ENCODE measurements at regions not wholly inside any gene's neighbourhood (a gene's known extent, or its start where the extent isn't known, plus 50 kb on each side); places are given as distances from the start of the nearest gene placed in this dataset.

GRCh38 chr20:52652271-52652670 is 319.9 kb upstream of the TSHZ2 start:
- ChIA-PET POLR2A (no interaction called here), CTCF (no interaction called here)
- no peak overlapping the region for H3K4me3 ChIP-seq (ENCODE audit: low read depth, low read length)
- no peak for TF ChIP-seq CTCF (IDR thresholded peaks at IDR 0.05; ENCODE audit: insufficient read depth, low read length, missing control alignments)
- no peak for DNase-seq (ENCODE audit: low read depth, low spot score)

GRCh38 chr20:52649727-52650126 is 322.4 kb upstream of the TSHZ2 start:
- DNase-seq (ENCODE audit: low read depth, low spot score), result no peak
- CTCF ChIA-PET, result no interaction called here
- no peak overlapping the region for H3K4me3 ChIP-seq (ENCODE audit: low read depth, low read length)
- no peak for TF ChIP-seq CTCF (IDR thresholded peaks at IDR 0.05; ENCODE audit: insufficient read depth, low read length, missing control alignments)
- POLR2A ChIA-PET, result no interaction called here

- no peak for TF ChIP-seq CTCF (IDR thresholded peaks at IDR 0.05; ENCODE audit: insufficient read depth, low read length, missing control alignments)
Observed at GRCh38 chr20:52645822-52646221, 326.3 kb upstream of the TSHZ2 start.

GRCh38 chr20:52643034-52643433 is 329.1 kb upstream of the TSHZ2 start:
- ChIA-PET POLR2A (no interaction called here), CTCF (interaction anchor here (0.9 kb wide), 1 partner anchor 330 kb away, joined by 3 read pairs; no protein-coding TSS in a partner anchor)
- no peak overlapping the region for H3K4me3 ChIP-seq (ENCODE audit: low read depth, low read length)
- no peak for TF ChIP-seq CTCF (IDR thresholded peaks at IDR 0.05; ENCODE audit: insufficient read depth, low read length, missing control alignments)
- DNase-seq (ENCODE audit: low read depth, low spot score), result no peak

More at GRCh38 chr20:52645822-52646221, 326.3 kb upstream of the TSHZ2 start:
- no peak for DNase-seq (ENCODE audit: low read depth, low spot score)
- H3K4me3 ChIP-seq (ENCODE audit: low read depth, low read length), result no peak overlapping the region
- ChIA-PET POLR2A (no interaction called here), CTCF (no interaction called here)

- ChIA-PET POLR2A (no interaction called here), CTCF (no interaction called here)
- H3K4me3 ChIP-seq (ENCODE audit: low read depth, low read length), result no peak overlapping the region
- DNase-seq (ENCODE audit: low read depth, low spot score), result no peak
- no peak for TF ChIP-seq CTCF (IDR thresholded peaks at IDR 0.05; ENCODE audit: insufficient read depth, low read length, missing control alignments)
Observed at GRCh38 chr20:52637201-52637600, 335.0 kb upstream of the TSHZ2 start.

GRCh38 chr20:52631469-52631868 is 340.7 kb upstream of the TSHZ2 start:
- CTCF ChIA-PET, result no interaction called here
- POLR2A ChIA-PET, result no interaction called here
- no peak for TF ChIP-seq CTCF (IDR thresholded peaks at IDR 0.05; ENCODE audit: insufficient read depth, low read length, missing control alignments)

More at GRCh38 chr20:52631469-52631868, 340.7 kb upstream of the TSHZ2 start:
- no peak for DNase-seq (ENCODE audit: low read depth, low spot score)
- no peak overlapping the region for H3K4me3 ChIP-seq (ENCODE audit: low read depth, low read length)
